ENCODE measurements at regions not wholly inside any gene's neighbourhood (a gene's known extent, or its start where the extent isn't known, plus 50 kb on each side); places are given as distances from the start of the nearest gene placed in this dataset.
"Not testable (repeated sequence)": the region's sequence is repeated elsewhere in the genome, so short reads cannot be mapped to it uniquely, and the experiment has no call there.

DNA sequence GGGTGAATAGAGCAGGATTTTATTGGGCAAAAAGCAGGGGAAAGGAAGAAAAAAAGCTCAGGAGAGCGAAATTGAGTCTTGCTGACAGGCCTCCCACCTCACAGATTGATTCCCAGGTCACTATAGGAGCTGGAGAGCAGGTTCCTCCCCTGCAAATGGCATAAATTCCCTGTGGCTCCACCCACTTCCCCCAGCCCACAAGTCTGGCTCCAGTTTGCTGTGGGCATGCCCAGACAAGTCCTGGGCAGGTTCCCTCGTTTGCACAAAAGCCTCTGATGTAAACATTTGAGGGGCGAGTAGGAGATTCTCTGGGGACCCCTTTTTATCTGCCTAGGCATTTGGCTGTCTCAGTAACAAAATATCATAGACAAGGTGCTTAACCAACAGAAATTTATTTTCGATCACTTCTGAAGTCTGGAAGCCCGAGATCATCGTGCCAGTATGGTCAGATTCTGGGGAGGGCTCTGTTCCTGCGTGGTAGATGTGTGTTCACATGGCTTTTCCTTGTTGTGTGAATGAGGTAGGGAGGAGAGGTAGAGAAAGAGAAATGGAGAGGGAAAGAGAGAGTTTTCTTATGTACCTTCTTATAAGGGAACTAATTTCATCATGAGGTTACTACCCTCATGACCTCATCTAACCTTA, 614.5 kb downstream of the MAT2B start:
- no peak for DNase-seq (ENCODE audit: low spot score)

DNA sequence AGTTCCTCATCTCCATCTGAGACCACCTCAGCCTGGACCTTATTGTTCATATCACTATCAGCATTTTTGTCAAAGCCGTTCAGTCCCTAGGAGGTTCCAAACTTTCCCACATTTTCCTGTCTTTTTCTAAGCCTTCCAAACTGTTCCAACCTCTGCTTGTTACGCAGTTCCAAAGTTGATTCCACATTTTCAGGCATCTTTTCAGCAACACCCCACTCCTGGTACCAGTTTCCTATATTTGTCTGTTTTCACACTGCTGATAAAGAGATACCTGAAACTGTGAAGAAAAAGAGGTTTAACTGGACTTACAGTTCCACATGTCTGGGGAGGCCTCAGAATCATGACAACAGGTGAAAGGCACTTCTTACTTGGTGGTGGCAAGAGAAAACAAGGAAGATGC, 622.1 kb downstream of the MAT2B start:
- DNase-seq (ENCODE audit: low spot score), result no peak

DNA sequence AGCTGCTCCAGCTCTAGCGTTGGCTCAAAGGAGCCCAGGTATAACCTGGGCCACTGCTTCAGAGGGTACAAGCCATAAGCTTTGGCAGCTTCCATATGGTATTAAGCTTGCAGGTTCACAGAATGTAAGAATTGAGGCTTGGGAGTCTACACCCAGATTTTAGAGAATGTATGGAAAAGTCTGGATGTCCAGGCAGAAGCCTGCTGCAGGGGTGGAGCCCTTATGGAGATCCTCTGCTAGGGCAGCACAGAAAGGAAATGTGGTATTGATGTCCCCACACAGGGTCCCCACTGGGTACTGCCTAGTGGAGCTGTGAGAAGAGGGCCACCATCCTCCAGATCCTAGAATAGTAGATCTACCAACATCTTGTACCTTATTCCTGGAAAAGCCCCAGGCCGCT, 626.9 kb downstream of the MAT2B start:
- DNase-seq (ENCODE audit: low spot score), result no peak

DNA sequence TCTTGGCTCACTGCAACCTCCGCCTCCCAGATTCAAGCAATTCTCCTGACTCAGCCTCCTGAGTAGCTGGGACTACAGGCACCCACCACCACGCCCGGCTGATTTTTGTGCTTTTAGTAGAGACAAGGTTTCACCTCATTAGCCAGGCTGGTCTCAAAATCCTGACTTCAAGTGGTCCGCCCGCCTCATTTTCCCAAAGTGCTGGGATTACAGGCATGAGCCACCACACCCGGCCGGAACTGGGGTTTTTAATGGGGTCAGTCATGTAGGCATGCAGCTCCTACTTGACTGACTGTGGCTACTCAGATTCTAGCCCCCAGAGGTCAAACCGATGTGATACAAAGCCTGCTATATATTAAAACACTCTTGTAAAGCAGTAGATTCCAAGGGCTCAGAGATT, 631.7 kb downstream of the MAT2B start:
- no peak for DNase-seq (ENCODE audit: low spot score)

DNA sequence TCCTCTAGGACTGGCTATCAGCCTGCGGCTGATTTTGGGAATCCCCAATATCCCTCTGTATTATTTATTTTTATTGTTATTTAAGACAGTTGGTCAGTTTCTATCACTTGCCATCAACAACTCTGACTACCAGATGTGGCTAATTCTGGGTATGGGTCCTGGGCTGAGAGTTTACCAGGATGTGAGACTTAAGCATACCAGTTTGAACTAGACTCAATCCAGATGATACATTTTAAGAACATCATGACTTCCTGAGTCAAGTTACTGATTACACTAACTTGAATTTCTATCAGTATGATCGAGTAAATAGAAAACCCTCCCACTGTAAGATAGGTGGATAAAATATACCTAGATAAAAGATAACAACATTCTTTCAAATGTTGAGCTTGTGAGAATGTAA, 634.0 kb downstream of the MAT2B start:
- no peak for DNase-seq (ENCODE audit: low spot score)

DNA sequence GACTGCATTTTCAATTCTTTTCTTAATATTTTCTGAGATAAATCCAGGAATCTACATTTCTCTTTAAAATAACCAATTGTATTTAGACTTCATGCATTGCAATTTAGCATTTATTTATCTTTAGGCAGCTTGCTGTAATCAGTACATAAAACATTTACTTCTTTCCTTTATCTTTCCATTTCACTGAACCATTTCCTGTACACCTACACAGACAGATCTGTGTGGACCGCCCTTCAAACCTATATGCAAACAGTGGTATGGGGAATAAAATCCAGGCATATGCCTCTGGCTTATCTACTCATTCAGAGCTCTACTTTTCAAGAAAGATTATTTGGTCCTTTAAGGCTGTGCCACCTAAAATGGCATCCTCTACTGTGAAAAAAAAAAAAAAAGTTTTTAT, 640.0 kb downstream of the MAT2B start:
- DNase-seq (ENCODE audit: low spot score), result no peak

DNA sequence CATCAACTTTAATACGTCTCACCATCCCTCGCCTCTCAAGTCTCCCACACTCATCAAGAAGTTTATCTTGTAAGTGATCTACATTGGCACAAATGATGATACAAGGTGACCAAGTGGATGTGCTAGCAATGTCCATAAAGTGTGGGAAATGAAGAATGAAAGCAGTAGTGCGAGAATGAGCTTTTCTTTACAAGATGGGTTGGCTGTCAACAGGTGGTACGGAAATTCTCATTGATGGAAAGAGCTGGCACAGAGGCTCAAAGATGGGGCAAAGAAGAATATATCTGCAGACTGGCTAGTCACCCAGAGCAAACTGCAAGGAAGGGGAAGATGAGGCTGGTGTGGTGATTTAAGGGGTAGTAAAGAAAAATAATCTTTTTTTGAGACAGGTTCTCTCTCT, 640.8 kb downstream of the MAT2B start:
- no peak for DNase-seq (ENCODE audit: low spot score)

DNA sequence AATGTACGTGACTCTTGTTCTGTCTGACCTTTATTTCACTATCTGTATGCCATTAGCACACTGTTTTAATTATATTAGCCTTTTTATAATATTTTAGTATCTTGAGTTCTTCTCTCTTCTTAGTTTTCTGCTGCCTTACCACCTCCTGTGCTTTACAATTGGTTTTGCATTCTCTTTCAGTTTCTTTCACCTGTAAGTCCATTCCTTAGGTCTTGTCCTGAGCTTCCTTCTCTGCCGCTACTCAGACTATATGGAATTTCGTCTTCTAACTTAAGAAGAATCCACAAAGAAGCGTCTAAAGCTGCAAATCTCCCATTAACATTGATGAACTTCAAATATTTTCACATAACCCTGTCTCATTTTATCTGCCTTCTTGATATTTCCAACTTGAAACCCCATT, 642.9 kb downstream of the MAT2B start:
- no peak for DNase-seq (ENCODE audit: low spot score)

DNA sequence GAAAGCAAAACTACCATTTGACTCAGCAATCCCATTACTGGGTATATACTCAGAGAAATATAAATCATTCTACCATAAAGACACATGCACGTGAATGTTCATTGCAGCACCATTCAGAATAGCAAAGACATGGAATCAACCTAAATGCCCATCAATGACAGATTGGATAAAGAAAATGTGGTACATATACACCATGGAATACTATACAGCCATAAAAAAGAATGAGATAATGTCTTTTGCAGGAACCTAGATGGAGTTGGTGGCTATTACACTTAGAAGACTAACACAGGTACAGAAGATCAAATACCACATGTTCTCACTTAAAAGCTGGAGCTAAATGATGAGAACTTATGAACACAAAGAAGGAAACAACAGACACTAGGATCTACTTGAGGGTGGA, 647.1 kb downstream of the MAT2B start:
- not testable (repeated sequence) for DNase-seq (ENCODE audit: low spot score)

DNA sequence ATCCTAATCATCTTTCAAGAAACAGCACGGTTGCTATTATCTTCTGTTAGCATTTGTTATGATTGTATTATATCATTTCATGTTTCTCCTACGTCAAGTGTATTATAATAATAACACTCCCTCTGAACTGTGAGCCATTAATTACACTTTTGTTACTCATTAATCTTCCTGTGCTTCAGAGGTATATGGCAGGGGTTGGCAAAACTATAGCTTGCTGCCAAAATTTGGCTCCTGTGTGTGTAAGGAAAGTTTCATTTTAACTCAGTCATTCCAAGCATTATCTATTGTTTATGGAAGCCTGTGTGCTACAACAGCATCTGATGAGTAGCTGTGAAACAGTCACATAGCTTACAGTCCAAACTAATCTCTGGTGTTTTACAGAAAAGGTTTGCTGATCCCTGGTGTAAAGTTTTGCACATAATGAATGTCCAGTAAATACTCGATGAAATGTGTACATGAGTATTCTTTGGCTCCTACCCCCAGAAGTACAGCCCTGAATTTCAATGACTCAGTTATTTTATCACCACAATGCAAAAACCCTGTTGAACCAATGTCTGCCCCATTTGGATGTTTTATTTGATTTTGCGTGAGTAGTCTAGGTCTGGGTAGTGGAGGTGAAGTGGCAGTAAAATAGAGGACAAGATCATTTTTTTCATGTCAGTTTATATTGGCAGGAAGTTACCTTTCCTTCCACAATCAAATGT, 648.2 kb downstream of the MAT2B start:
- no peak for DNase-seq (ENCODE audit: low spot score)

DNA sequence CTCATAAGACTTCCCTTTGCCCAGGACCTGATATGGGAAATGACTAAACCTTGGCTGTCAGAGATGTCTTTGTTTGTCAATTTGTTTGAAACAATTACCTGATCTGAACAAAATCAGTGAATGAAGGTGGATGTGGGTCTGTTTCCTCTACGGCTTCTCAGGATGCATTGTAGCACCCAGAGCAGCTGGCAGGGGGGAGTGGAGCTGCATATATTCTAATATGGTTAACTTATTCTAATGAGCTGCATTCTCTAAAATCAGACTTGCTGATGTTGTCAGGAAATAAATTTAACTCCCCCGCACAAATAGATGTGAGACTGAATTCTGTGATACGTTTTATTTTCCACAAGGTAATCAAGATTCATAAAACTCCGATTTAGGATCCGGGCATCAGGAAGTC, 665.4 kb downstream of the MAT2B start:
- DNase-seq (ENCODE audit: low spot score), result no peak

DNA sequence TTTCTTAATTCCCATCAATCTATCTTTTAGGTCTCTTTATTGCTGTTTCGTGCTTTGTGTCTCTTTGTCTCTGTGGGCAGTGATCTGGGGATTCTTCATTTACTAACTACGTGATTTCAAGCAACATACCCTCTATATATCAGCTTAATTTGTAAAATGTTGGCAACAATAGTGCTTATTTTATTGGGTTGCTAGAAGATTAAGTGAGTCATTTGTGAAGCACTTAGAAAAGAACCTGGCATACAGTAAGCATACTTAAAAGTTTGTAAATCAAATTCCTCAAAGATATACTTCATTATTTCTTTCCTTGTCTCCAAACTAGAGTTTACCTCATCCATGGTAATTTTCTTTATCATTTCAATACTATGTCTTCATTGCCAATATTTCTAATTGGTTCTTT, 669.7 kb downstream of the MAT2B start:
- peak; percentile 2 for DNase-seq (ENCODE audit: low spot score)

DNA sequence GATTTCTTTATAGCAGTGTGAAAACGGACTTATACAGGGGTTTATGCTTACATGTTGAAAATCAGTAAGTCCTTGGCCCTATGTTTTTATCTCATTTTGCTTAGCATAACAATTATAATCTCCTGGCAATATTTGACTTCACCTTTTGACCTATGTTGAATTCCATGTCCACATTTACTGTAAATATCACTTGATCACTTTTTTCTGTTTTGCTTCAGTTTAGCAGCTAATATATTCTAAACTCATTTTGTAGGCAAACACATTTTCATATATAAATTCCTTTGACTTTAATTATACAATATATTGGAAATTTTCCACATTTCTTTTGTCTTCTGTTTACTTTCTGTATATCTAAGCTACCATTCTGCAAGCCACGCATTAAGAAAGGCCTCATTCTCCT, 674.0 kb downstream of the MAT2B start:
- no peak for DNase-seq (ENCODE audit: low spot score)

DNA sequence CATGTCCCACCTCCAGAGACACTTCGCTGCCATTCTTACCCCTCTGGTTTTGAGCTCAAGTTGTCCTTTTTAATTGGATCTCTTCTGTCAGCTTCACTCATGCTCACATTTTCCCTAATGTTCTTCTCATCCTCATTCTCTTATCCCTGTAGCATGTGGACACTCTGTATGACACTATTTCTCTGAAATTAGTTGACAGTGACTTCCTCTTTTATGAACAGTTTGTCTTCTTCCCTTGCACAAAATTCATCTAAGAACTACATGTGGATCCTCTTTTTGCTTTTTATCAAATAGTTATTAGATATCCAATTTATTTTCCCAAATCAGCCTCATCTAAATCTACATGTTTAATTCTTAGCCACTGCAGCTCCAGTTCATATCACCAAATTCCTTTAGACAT, 676.2 kb downstream of the MAT2B start:
- no peak for DNase-seq (ENCODE audit: low spot score)

DNA sequence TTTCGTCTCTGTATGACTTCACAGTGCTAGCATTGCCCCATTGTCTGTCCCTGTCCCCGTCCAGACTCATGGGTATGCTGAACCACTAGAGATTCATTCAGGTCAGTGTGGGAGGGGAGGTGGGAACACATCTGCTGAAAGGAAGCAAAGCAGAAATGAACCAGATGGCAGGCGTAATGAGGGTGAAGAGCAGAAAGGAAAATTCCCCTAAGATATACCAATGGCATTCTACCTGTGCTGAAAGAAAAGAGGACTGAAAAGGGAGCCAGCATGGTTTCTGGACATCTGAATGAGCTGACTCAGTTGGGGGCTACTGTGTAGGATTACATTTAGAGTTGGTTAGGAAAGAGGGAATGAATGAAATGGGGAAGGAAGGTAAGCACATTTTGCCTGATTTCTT, 678.7 kb downstream of the MAT2B start:
- DNase-seq (ENCODE audit: low spot score), result no peak

DNA sequence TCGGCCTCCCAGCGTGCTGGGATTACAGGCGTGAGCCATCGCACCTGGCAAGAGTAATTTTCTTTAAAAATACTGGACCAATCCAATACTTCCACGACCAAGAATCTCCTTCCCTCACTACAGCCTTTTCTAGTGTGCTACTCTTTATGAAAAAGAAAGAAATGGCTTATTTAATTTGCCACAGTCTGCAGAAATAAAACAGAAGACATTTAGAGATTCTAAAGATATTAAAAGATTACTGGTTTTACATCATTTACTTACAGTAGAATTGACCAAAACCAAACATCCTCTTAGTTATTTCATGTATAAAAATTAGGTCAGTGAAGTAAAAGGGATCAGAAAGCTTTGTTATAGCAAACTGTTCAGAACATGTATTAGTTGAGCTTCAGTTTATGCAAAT, 679.6 kb downstream of the MAT2B start:
- DNase-seq (ENCODE audit: low spot score), result no peak

DNA sequence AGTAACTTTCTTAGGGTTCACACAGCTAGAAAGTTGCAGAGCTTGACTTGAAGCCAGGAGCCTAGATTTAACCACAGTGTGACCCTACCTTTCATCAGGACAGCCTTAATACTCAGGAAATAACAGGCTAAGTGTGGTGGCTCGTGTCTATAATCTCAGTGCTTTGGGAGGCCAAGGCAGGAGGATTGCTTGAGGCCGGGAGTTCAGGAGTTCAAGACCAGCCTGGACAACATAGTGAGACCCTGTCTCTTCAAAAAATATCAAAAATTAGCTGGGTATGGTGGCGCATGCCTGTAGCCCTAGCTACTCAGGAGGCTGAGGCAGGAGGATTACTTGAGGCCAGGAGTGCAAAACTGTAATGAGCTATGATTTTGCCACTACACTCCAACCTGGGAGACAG, 681.1 kb downstream of the MAT2B start:
- no peak for DNase-seq (ENCODE audit: low spot score)

DNA sequence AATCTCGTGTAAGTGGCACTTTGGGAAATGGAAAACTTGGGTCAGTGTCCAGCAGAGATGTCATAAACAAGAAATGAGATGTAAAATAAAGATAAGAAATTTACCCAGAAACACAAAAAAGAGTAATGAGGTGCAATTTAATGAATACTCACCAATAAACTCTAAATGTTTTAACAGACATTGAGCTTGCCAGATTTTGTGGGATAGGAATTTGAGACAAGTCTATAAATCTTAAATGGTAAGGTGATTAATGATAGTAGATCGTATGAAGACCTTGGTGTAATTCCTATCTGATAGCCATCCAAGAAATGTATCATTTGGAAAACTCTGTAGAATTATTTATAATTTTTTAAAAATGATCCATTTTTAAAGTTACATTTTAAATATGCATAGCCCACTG, 682.4 kb downstream of the MAT2B start:
- DNase-seq (ENCODE audit: low spot score), result no peak

DNA sequence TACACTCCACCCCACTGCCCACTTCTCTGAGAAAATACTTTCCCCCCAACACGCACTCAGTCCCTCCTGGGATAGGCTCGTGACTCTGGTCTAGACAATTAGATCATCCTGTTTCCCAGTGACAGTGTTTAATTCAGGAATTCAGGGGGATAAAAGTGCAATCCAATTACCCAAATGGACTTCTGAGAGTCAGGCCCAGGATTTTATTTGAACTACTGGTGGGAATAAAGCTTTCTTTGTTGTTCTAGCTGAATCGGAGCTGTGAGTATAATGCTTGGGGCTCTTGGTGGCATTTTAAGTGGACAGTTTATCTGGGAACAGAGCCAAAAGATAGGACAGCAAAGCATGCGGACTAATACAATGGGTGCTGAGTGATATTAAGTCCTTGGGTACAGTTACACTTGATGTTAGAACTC, 683.3 kb downstream of the MAT2B start:
- peak; percentile 70 for DNase-seq (ENCODE audit: low spot score)

DNA sequence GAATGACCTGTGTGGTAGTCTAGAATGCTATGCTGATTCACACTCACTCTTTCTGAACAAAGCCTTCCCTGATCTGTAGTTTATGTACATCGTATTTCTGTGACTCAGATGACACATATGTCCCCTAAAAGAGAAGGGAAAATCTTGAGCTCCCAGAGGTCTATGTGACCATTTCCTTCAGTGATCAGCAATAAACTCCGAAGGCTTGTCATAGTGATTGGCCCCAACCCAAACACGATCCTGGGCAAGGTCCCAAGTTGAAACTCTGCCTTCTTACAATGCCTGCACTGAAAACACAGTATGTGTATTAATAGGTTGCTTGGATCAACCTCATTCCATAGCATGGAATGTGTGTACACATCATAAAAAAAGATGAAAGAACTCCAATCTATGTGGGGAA, 685.8 kb downstream of the MAT2B start:
- peak; percentile 51 for DNase-seq (ENCODE audit: low spot score)

DNA sequence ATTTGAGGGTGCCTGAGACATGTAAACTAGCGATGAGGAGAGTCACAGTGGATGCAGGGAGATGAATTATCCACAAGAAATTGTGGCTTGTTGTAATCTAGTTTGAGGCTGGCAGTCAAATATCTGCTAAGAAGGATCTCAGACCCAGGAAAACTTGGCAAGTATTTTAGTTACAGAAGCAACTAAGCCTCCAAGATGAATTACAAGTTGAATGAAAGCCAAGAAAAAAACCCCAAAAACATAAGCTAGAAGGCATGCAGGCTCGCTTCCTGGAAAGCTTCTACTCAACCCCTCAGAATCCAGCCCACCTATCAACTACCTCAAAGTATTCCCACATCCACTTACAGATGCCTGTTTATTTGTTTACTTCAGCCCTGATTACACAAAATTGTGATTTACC, 696.9 kb downstream of the MAT2B start:
- DNase-seq (ENCODE audit: low spot score), result no peak

DNA sequence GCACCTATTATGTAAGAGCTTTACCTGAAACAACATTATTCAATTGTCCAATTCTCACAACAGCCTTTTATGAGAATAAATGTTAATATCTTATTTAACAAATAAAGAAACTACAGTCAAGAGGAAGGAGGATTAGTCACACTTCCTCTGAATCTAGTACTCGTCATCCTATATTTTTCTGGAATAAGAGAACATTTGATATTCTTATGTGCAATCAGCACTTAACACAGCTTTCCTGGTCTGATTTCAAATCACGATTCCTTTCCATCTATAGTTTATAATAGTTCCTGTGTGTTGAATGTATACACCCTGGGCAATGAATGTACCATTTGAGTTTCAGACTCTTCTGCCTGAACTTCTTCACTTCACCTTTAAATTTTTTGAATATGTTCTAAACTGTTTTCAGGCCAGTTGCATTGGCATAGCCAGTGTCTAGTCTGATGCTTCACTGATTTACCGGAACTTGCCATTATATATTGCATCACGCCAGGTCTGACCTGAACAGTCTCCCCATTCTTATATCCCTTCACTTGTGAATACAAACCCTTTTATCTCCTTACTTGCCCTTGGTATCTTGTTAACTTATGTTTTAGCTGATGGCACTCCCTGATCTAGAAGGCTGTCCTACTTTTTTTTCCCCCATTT, 698.3 kb downstream of the MAT2B start:
- DNase-seq (ENCODE audit: low spot score), result peak; percentile 33

DNA sequence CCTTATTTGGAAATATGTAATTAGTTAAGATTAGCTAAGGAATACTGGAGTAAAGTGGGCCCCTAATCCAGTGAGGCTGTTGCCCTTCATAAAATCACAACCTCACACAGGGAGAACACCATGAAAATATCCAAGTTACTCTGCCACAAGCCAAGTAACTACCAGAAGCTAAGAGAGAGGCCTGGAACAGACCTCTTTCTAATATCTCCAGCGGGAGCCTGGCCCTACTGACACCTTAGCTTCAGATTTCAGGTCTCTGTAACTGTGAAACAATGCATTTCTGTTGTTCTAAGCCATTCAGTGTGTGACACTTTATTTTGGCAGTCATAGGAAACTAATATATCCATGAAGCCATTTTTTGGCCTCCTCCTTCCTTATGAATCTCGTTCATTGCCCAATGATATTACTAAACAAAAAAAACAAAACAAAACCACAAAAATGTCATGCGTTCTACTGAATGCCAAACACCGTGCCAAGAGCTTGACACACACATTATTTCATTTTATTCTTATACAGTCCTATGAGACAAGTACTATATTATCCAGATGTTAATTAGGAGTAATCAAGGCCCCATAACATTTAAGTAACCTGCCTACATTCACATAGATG, 699.0 kb downstream of the MAT2B start:
- DNase-seq (ENCODE audit: low spot score), result no peak

Data from COLO829 (cell line).